Neural cell (in vitro differentiated cells): ENCODE measurements at regions not wholly inside any gene's neighbourhood (a gene's known extent, or its start where the extent isn't known, plus 50 kb on each side); places are given as distances from the start of the nearest gene placed in this dataset.

ENCODE experiments used
- POLR2AphosphoS5 ChIP-seq: IDR thresholded peaks from 2 replicates; pipeline ENCODE4 v1.6.1; 2012
- RAD21 ChIP-seq: fragments of 450-650 bp; conservative IDR thresholded peaks from 2 replicates; pipeline ENCODE4 v1.6.1; 2014; ENCODE audit warnings: antibody characterized with exemption, mild to moderate bottlenecking, moderate library complexity

GRCh38 chr14:22391908-22392565 is 197.0 kb downstream of the DAD1 start:
- TF ChIP-seq RAD21 (peak; percentile 78), POLR2AphosphoS5 (no peak)
